GM18507 (cell line): ENCODE measurements at regions not wholly inside any gene's neighbourhood (a gene's known extent, or its start where the extent isn't known, plus 50 kb on each side); places are given as distances from the start of the nearest gene placed in this dataset.
"Not testable (repeated sequence)": the region's sequence is repeated elsewhere in the genome, so short reads cannot be mapped to it uniquely, and the experiment has no call there.

Source experiments
- DNase-seq: peaks from one replicate; pipeline ENCODE4 v3.0.0; 2011; ENCODE audit warnings: low read depth; ENCODE audit not compliant: insufficient read length; ENCODE audit errors: extremely low spot score
- FAIRE-seq: peaks from 2 replicates; lab custom pipeline; 2011; peaks lifted over from hg19 to GRCh38; lab: Jason Lieb, UNC

- DNase-seq: no peak
Observed at GRCh38 chr7:79610748-79611304, 157.4 kb upstream of the MAGI2 start.

GRCh38 chr7:79610313-79610712, 156.8 kb upstream of the MAGI2 start:
- FAIRE-seq: no peak
- DNase-seq: no peak

More at GRCh38 chr7:79610748-79611304, 157.4 kb upstream of the MAGI2 start:
- no peak for FAIRE-seq

- FAIRE-seq (no peak), DNase-seq (no peak)
Observed at GRCh38 chr7:79608005-79608404, 154.5 kb upstream of the MAGI2 start.

GRCh38 chr7:79604841-79605240, 151.4 kb upstream of the MAGI2 start:
- DNase-seq (no peak), FAIRE-seq (no peak)

- FAIRE-seq: no peak
- DNase-seq: no peak
Observed at GRCh38 chr7:79598351-79598750, 144.9 kb upstream of the MAGI2 start.

GRCh38 chr7:79594671-79595070, 141.2 kb upstream of the MAGI2 start:
- DNase-seq, FAIRE-seq: not testable (repeated sequence)

GRCh38 chr7:79593866-79594301, 140.4 kb upstream of the MAGI2 start:
- no peak for FAIRE-seq
- DNase-seq: no peak

- FAIRE-seq (no peak), DNase-seq (no peak)
Observed at GRCh38 chr7:79590916-79591623, 137.6 kb upstream of the MAGI2 start.

GRCh38 chr7:79590391-79590790, 136.9 kb upstream of the MAGI2 start:
- DNase-seq (no peak), FAIRE-seq (no peak)

- DNase-seq: no peak
Observed at GRCh38 chr7:79570903-79571302, 117.4 kb upstream of the MAGI2 start.

GRCh38 chr7:79563821-79564522, 110.5 kb upstream of the MAGI2 start:
- no peak for FAIRE-seq

More at GRCh38 chr7:79570903-79571302, 117.4 kb upstream of the MAGI2 start:
- no peak for FAIRE-seq

GRCh38 chr7:79555571-79555970, 102.1 kb upstream of the MAGI2 start:
- FAIRE-seq (no peak), DNase-seq (no peak)

More at GRCh38 chr7:79563821-79564522, 110.5 kb upstream of the MAGI2 start:
- DNase-seq: no peak

GRCh38 chr7:79553811-79554555, 100.5 kb upstream of the MAGI2 start:
- FAIRE-seq (no peak), DNase-seq (no peak)

- FAIRE-seq: no peak
Observed at GRCh38 chr7:79552463-79552862, 99.0 kb upstream of the MAGI2 start.

GRCh38 chr7:79548727-79549126, 95.3 kb upstream of the MAGI2 start:
- FAIRE-seq (no peak), DNase-seq (no peak)

More at GRCh38 chr7:79552463-79552862, 99.0 kb upstream of the MAGI2 start:
- no peak for DNase-seq

- no peak for FAIRE-seq
- DNase-seq: no peak
Observed at GRCh38 chr7:79547132-79547531, 93.7 kb upstream of the MAGI2 start.

- DNase-seq: no peak
- FAIRE-seq: no peak
Observed at GRCh38 chr7:79540592-79540991, 87.1 kb upstream of the MAGI2 start.

- FAIRE-seq: no peak
Observed at GRCh38 chr7:79534128-79534527, 80.7 kb upstream of the MAGI2 start.

GRCh38 chr7:79531905-79532664, 78.6 kb upstream of the MAGI2 start:
- FAIRE-seq (no peak), DNase-seq (no peak)

More at GRCh38 chr7:79534128-79534527, 80.7 kb upstream of the MAGI2 start:
- no peak for DNase-seq
